ENCODE measurements at regions not wholly inside any gene's neighbourhood (a gene's known extent, or its start where the extent isn't known, plus 50 kb on each side); places are given as distances from the start of the nearest gene placed in this dataset.

- Histone ChIP-seq H2BK12ac (ENCODE audit: low read depth, low read length) (no peak overlapping the region), H3K27ac (ENCODE audit: low read depth, low read length) (no peak overlapping the region), H4K8ac (ENCODE audit: extremely low read depth, insufficient read depth, low read length) (no peak overlapping the region), H4K91ac (replicated peaks; ENCODE audit: insufficient read length, low read length) (no peak overlapping the region), H2BK5ac (ENCODE audit: low read depth, low read length) (no peak overlapping the region), H3K14ac (ENCODE audit: insufficient read length) (no peak overlapping the region), H3K79me1 (ENCODE audit: low read depth, low read length) (no peaks in the 10 kb centered on the region), H3K23me2 (ENCODE audit: low read depth, low read length) (no peaks in the 10 kb centered on the region), H2AFZ (ENCODE audit: low read length) (no peak overlapping the region), H3K79me2 (ENCODE audit: control insufficient read depth in 1 of 2, insufficient read depth in 2 of 2, low read length in 2 of 2) (no peaks in the 10 kb centered on the region), H3K9me3 (ENCODE audit: insufficient read depth in 2 of 2, low read depth in 1 of 2, low read length in 1 of 2) (peaks cover 2 to 5% of the 10 kb centered on the region in 2 experiments; a peak in 2 of 4 replicates), H3K9ac (replicated peaks in 1 of 4; ENCODE audit: extremely low read depth in 1 of 4, low read depth in 3 of 4, low read length in 3 of 4) (no peak overlapping the region; a peak in 1 of 7 replicates), H3K4me3 (ENCODE audit: extremely low read depth in 1 of 4, insufficient read depth in 2 of 4, low read depth in 3 of 4, low read length in 4 of 4) (no peak overlapping the region), H2AK5ac (ENCODE audit: low read depth, low read length) (no peak overlapping the region), H3K18ac (ENCODE audit: extremely low read depth, low read length) (no peak overlapping the region), H3K4me2 (ENCODE audit: insufficient read depth in 1 of 2, low read depth in 2 of 2, low read length in 2 of 2) (no peak overlapping the region), H3K4me1 (replicated peaks in 1 of 4; ENCODE audit: control insufficient read depth in 3 of 4, insufficient read depth in 4 of 4, low read length in 3 of 4) (no peaks in the 10 kb centered on the region), H4K20me1 (replicated peaks in 1 of 2; ENCODE audit: control insufficient read depth in 1 of 2, insufficient read depth in 2 of 2, low read length in 2 of 2) (no peaks in the 10 kb centered on the region), H4K5ac (ENCODE audit: insufficient read length, low read depth, low read length) (no peak overlapping the region), H2BK20ac (ENCODE audit: low read length) (no peak overlapping the region), H3K27me3 (replicated peaks in 1 of 4; ENCODE audit: control insufficient read depth in 3 of 4, extremely low read depth in 1 of 4, insufficient read depth in 3 of 4, low read length in 3 of 4) (no peaks in the 10 kb centered on the region), H3K56ac (replicated peaks; ENCODE audit: insufficient read length, low read depth, low read length) (no peak overlapping the region), H2BK15ac (ENCODE audit: low read length) (no peak overlapping the region), H3K23ac (ENCODE audit: insufficient read length) (no peak overlapping the region), H3K4ac (replicated peaks; ENCODE audit: insufficient read length, low read depth, low read length) (no peak overlapping the region), H3K36me3 (ENCODE audit: control insufficient read depth in 2 of 4, insufficient read depth in 4 of 4, low read length in 3 of 4) (no peaks in the 10 kb centered on the region), H2BK120ac (replicated peaks; ENCODE audit: low read depth, low read length) (no peak overlapping the region)
- ChIA-PET CTCF (ENCODE audit: partially characterized antibody) (interaction anchor here (0.6 to 1.0 kb wide), 2 partner anchors 57 to 426 kb away, joined by 4 to 5 read pairs; no protein-coding TSS in a partner anchor), POLR2A (ENCODE audit: partially characterized antibody) (no interaction called here)
- DNase-seq (ENCODE audit: low read depth in 1 of 2, low spot score in 2 of 2) = no peak
- WGBS, 2 experiments (ENCODE audit: extremely low coverage in 1 of 2, insufficient coverage in 1 of 2, insufficient read length in 1 of 2, insufficient replicate concordance in 2 of 2, low coverage in 1 of 2, low lambda C conversion rate in 2 of 2, missing lambda C conversion rate in 1 of 2) = 77% methylated on average over 7 of the region's 7 CpGs; no CpG with 5 or more reads in 1 of the 2 experiments
- FAIRE-seq = no peak
- TF ChIP-seq SRF (IDR thresholded peaks at IDR 0.05; ENCODE audit: low read depth, low read length) = no peak
- no peak for TF ChIP-seq TEAD4 (IDR thresholded peaks at IDR 0.05; ENCODE audit: low read depth, low read length)
- TF ChIP-seq ZNF274 (IDR thresholded peaks at IDR 0.05; ENCODE audit: borderline replicate concordance, extremely low read depth, low read length) = no peak
- no peak for TF ChIP-seq GABPA (IDR thresholded peaks at IDR 0.05; ENCODE audit: borderline replicate concordance, insufficient read depth, low read length)
- no peak for TF ChIP-seq CBX8 (IDR thresholded peaks at IDR 0.05; ENCODE audit: borderline replicate concordance, low read depth, low read length)
- TF ChIP-seq TAF7 (optimal IDR thresholded peaks at IDR 0.05; ENCODE audit: borderline replicate concordance, low read depth, low read length) = no peak
- no peak for TF ChIP-seq RXRA (IDR thresholded peaks at IDR 0.05; ENCODE audit: insufficient read depth, low read depth, low read length)
- TF ChIP-seq RNF2 (IDR thresholded peaks at IDR 0.05; ENCODE audit: borderline replicate concordance, low read depth, low read length, missing control alignments, poor library complexity, severe bottlenecking) = no peak
- TF ChIP-seq CBX5 (IDR thresholded peaks at IDR 0.05; ENCODE audit: low read depth, low read length) = no peak
- no peak for TF ChIP-seq CHD2 (IDR thresholded peaks at IDR 0.05; ENCODE audit: low read length)
- TF ChIP-seq ATF2 (IDR thresholded peaks at IDR 0.05; ENCODE audit: low read length) = no peak
These were observed 67.6 kb upstream of the RBBP6 start for GRCh38 chr16:24471561-24472350.

All from H1 (cell line).